SU-DHL-6 (cell line): ENCODE measurements at regions not wholly inside any gene's neighbourhood (a gene's known extent, or its start where the extent isn't known, plus 50 kb on each side); places are given as distances from the start of the nearest gene placed in this dataset.

Source experiments
- H2AFZ ChIP-seq: fragments of 200-600 bp; sonication (generic); 2 replicates; pipeline ENCODE4 v1.6.1; 2014; ENCODE audit warnings: low read depth, mild to moderate bottlenecking, moderate library complexity, mixed read lengths, antibody characterized with exemption, low read length; ENCODE audit not compliant: severe bottlenecking
- H3F3A ChIP-seq: fragments of 200-600 bp; shearing (Covaris generic); 2 replicates; pipeline ENCODE4 v1.6.0; 2016; ENCODE audit warnings: antibody characterized with exemption, mild to moderate bottlenecking; ENCODE audit not compliant: insufficient read depth
- H3K27ac ChIP-seq: fragments of 200-600 bp; sonication (generic); 2 replicates; pipeline ENCODE4 v1.5.1; 2016; ENCODE audit warnings: low read depth, mild to moderate bottlenecking, low read length, moderate library complexity, mixed read lengths
- H3K27me3 ChIP-seq: fragments of 200-600 bp; sonication (generic), shearing (Covaris generic); 2 replicates; pipeline ENCODE4 v1.6.0; 2014; ENCODE audit warnings: mild to moderate bottlenecking, low read length
- H3K36me3 ChIP-seq: fragments of 200-600 bp; sonication (generic); 2 replicates; pipeline ENCODE4 v1.6.1; 2014; ENCODE audit warnings: mild to moderate bottlenecking, low read length, mixed read lengths
- H3K4me2 ChIP-seq: fragments of 300-600, 200-600 bp; shearing (Covaris generic), sonication (generic); 2 replicates; pipeline ENCODE4 v1.6.0; 2014; ENCODE audit warnings: low read length, low read depth, mild to moderate bottlenecking; ENCODE audit not compliant: poor library complexity, severe bottlenecking
- H3K4me3 ChIP-seq: fragments of 200-600 bp; sonication (generic); 2 replicates; pipeline ENCODE4 v1.5.1; 2014; ENCODE audit warnings: antibody characterized with exemption, low read length, mild to moderate bottlenecking, mixed read lengths; ENCODE audit not compliant: insufficient read depth, poor library complexity, severe bottlenecking
- H3K79me2 ChIP-seq: fragments of 200-600 bp; sonication (generic); 2 replicates; pipeline ENCODE4 v1.6.1; 2014; ENCODE audit warnings: mild to moderate bottlenecking, low read length, moderate library complexity; ENCODE audit not compliant: insufficient read depth
- H3K9ac ChIP-seq: fragments of 200-600 bp; sonication (generic); 2 replicates; pipeline ENCODE4 v1.7.0; 2014; ENCODE audit warnings: mild to moderate bottlenecking, low read length
- H3K9me2 ChIP-seq: fragments of 200-600 bp; sonication (generic); replicated peaks from 2 replicates; pipeline ENCODE4 v1.6.1; 2014; ENCODE audit warnings: low read length; ENCODE audit not compliant: insufficient read depth
- H3K9me3 ChIP-seq: fragments of 200-600 bp; sonication (generic); 2 replicates; pipeline ENCODE4 v1.6.1; 2014; ENCODE audit warnings: low read length, mixed read lengths; ENCODE audit not compliant: insufficient read depth
- H4K20me1 ChIP-seq: fragments of 200-600 bp; sonication (generic); 2 replicates; pipeline ENCODE4 v1.6.1; 2014; ENCODE audit warnings: low read depth, mild to moderate bottlenecking, antibody characterized with exemption, low read length, moderate library complexity, mixed read lengths
- CTCF ChIP-seq: fragments of 200-600 bp; sonication (generic); IDR thresholded peaks from one replicate; pipeline ENCODE4 v1.5.1; 2017; ENCODE audit warnings: antibody characterized with exemption, mild to moderate bottlenecking, low read length, moderate library complexity; ENCODE audit not compliant: insufficient read depth, poor library complexity, severe bottlenecking
- EZH2phosphoT487 ChIP-seq: fragments of 200-600 bp; sonication (generic), shearing (Covaris generic); conservative IDR thresholded peaks from 2 replicates; pipeline ENCODE4 v1.6.1; 2018; ENCODE audit warnings: mild to moderate bottlenecking, antibody characterized with exemption, low read length, moderate library complexity, mixed read lengths

- Histone ChIP-seq H4K20me1 (no peaks in the 10 kb centered on the region), H3K9me3 (no peaks in the 10 kb centered on the region), H3K36me3 (no peaks in the 10 kb centered on the region), H3K9ac (no peak overlapping the region), H3K79me2 (no peaks in the 10 kb centered on the region), H3K27ac (no peak overlapping the region), H3K27me3 (no peaks in the 10 kb centered on the region), H3K9me2 (no peaks in the 10 kb centered on the region), H2AFZ (no peak overlapping the region), H3F3A (no peaks in the 10 kb centered on the region), H3K4me3 (no peak overlapping the region), H3K4me2 (no peak overlapping the region)
- no peak for TF ChIP-seq EZH2phosphoT487
- TF ChIP-seq CTCF, result no peak
Measured at GRCh38 chr3:181940703-181941102, 229.0 kb downstream of the SOX2 start.

GRCh38 chr3:181941250-181941649 is 229.5 kb downstream of the SOX2 start:
- Histone ChIP-seq H3K36me3 (no peaks in the 10 kb centered on the region), H3K27ac (no peak overlapping the region), H3F3A (no peaks in the 10 kb centered on the region), H3K4me3 (no peak overlapping the region), H2AFZ (no peak overlapping the region), H3K79me2 (no peaks in the 10 kb centered on the region), H3K27me3 (no peaks in the 10 kb centered on the region), H3K4me2 (no peak overlapping the region), H3K9me2 (no peaks in the 10 kb centered on the region), H3K9ac (no peak overlapping the region), H3K9me3 (no peaks in the 10 kb centered on the region), H4K20me1 (no peaks in the 10 kb centered on the region)
- no peak for TF ChIP-seq CTCF

- no peak overlapping the region for H2AFZ ChIP-seq
- H3K36me3 ChIP-seq, result no peaks in the 10 kb centered on the region
- H3K27ac ChIP-seq, result no peak overlapping the region
- no peaks in the 10 kb centered on the region for H3K9me2 ChIP-seq
- H3F3A ChIP-seq, result no peaks in the 10 kb centered on the region
- no peak overlapping the region for H3K4me3 ChIP-seq
- no peaks in the 10 kb centered on the region for H3K9me3 ChIP-seq
- no peak for TF ChIP-seq CTCF
- TF ChIP-seq EZH2phosphoT487, result no peak
- no peak overlapping the region for H3K4me2 ChIP-seq
- H3K9ac ChIP-seq, result no peak overlapping the region
- no peaks in the 10 kb centered on the region for H3K79me2 ChIP-seq
- H3K27me3 ChIP-seq, result no peaks in the 10 kb centered on the region
- no peaks in the 10 kb centered on the region for H4K20me1 ChIP-seq
Measured at GRCh38 chr3:181943285-181943684, 231.6 kb downstream of the SOX2 start.

GRCh38 chr3:181947606-181948005 is 235.9 kb downstream of the SOX2 start:
- no peak overlapping the region for H3K4me2 ChIP-seq
- H3K9me2 ChIP-seq, result no peaks in the 10 kb centered on the region
- no peaks in the 10 kb centered on the region for H3K9me3 ChIP-seq
- no peak overlapping the region for H3K9ac ChIP-seq
- H3K27me3 ChIP-seq, result no peaks in the 10 kb centered on the region
- H2AFZ ChIP-seq, result no peak overlapping the region
- no peak overlapping the region for H3K27ac ChIP-seq
- TF ChIP-seq CTCF, result no peak
- TF ChIP-seq EZH2phosphoT487, result no peak
- no peaks in the 10 kb centered on the region for H3K79me2 ChIP-seq
- H4K20me1 ChIP-seq, result no peaks in the 10 kb centered on the region
- no peaks in the 10 kb centered on the region for H3K36me3 ChIP-seq
- H3F3A ChIP-seq, result no peaks in the 10 kb centered on the region
- H3K4me3 ChIP-seq, result no peak overlapping the region
